Hematopoietic multipotent progenitor cell treated with erythropoietin and hydrocortisone succinate and interleukin-3 and kit ligand, for 17 days (in vitro differentiated cells): ENCODE measurements at regions not wholly inside any gene's neighbourhood (a gene's known extent, or its start where the extent isn't known, plus 50 kb on each side); places are given as distances from the start of the nearest gene placed in this dataset.
"Not testable (repeated sequence)": the region's sequence is repeated elsewhere in the genome, so short reads cannot be mapped to it uniquely, and the experiment has no call there.

Experiments
- DNase-seq: peaks from one replicate; pipeline ENCODE4 v3.0.0-alpha.2; 2015; ENCODE audit warnings: low spot score

DNA sequence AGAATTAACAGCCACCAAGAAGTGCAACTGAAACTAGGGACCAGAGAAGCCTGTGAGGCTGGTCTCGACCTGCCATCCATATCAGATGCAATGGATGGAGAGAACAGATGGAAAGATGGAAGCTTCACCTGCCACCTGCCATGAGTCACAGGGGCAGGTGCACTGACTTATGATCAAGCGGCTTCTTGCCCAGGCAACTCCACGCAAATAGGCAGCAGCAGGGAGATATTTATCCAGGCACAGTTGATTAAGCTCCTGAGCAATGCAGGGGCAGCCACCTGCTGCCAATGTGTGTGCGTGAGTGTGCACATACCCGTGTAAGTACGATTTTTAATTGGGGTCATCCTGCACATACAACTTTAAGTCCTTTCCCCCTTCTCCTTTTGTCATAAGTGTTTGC, 174.2 kb downstream of the PTPRU start:
- DNase-seq = no peak

DNA sequence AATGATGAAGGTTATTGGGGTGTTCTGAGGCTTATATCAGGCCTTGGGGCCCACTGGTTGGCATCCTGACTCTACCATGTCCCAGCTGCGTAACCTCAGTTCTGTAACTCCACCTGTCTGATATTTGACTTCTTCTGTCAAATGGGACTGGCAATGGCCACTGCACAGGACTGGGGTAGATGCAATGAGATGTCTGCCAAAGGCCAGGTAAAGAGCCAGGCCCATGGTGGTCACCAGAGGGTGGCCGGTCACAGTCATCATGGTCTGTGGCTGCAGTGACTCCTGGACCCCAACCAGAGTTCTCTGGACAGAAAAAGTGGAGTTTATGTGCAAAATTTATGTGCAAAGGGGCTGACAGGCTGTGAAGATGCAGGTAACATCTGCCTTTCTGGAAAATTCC, 173.3 kb downstream of the PTPRU start:
- no peak for DNase-seq

DNA sequence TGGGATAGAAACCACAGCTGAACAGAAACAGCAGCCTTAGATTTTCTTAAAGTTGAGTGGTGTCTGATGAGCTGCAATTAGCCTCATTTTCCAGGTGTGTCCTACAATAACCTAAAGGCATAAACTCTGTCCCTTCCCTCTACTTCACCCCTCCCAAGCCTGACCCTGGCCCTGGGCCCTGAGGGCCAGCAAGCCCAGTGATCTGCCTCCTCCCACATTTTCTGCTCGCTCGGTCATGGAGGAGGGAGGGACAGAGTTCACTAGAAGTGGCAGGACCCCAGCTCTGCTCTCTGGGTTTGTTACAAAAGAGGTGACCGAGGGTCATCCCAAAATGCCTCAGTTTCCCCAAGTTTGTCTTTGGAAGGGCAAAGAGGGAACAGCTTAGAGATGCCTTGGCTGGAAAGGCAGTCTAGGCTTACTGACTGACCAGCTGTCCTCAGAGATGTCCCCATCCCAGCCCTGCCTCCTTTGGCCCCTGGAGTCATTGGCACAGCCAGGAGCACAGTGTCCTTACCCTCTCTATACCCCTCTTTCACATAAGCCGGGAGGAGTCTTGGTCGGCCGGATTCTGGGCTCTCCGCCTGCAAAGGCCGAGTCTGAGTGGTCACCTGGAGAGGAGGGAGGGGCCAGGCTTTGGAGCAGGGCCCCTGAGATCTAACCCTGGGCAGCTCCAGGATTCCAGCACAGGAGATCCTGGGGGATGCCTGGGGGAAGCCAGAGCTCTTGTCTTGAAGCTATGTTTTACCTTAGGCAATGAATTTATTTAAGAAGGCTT, 172.7 kb downstream of the PTPRU start:
- no peak for DNase-seq

DNA sequence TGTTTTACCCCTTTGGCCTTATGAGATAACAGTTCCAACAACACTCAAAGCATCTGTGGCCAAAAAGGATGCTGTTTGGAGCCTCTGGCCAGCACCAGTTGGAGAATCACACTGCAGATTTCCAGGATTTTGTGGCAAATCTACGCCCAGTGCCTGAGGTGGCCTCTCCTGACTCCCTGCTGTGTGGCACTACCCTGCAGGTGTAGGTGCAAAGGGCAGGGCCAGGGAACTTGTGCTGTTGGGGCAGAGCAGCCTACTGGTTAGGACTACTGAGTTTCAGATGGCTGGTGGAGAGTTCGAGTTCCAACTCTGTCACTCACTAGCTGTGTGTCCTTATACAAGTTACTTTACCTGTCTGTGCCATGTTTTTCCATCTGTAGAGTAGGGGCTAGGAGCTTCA, 170.5 kb downstream of the PTPRU start:
- no peak for DNase-seq

DNA sequence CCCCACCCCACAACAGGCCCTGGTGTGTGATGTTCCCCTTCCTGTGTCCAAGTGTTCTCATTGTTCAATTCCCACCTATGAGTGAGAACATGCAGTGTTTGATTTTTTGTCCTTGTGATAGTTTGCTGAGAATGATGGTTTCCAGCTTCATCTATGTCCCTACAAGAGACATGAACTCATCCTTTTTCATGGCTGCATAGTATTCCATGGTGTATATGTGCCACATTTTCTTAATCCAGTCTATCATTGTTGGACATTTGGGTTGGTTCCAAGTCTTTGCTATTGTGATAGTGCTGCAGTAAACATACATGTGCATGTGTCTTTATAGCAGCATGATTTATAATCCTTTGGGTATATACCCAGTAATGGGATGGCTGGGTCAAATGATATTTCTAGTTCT, 163.9 kb downstream of the PTPRU start:
- not testable (repeated sequence) for DNase-seq

DNA sequence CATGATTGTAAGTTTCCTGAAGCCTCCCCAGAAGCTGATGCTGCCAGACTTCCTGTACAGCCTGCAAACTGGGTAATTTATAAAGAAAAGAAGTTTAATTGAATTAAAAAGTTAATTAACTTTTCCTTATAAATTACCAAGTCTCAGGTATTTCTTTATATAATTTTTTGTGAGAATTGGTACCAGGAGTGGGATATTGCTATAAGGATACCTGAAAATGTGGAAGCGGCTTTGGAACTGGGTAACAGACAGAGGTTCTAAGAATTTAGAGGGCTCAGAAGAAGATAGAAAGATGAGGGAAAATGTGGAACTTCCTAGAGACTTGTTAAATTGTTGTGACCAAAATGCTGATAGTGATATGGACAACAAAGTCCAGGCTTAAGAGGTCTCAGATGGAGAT, 163.1 kb downstream of the PTPRU start:
- DNase-seq = no peak

DNA sequence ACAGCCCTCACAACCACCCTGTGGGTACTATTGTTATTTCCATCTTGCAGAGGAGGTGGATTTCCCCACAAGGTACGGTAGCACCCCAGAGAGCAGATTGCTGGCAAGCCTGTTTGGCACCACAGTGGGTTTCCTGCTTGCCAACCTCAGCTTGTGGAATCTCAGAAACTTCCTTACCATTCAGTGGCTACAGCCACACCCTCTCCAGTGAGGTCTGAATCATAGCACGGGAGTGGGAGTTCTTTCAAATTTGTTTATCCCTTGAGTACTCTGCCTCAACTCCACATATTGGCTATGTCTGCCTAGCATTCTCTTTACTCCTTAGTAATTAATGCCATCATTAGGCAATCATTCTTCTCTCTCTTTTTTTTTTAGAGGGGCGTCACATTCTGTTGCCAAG, 162.1 kb downstream of the PTPRU start:
- no peak for DNase-seq

DNA sequence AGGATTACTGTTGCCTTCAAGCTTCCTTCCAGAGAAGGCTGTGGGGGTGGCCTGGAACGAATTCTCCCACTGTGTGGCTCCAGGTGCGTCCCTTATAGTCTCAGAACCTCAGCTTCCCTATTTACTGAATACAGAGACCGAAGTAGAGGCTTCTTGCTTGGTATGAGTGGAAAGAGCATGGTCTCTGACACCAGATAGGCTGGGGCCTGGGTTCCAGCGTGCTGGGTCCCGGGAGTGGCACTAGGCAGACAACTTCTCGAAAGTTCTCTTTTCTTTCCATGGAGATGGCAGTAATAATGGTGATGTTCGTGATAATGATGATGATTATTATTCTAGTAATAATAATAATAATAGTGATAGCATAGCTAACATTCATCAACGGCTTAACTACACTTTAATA, 161.7 kb downstream of the PTPRU start:
- DNase-seq = no peak

DNA sequence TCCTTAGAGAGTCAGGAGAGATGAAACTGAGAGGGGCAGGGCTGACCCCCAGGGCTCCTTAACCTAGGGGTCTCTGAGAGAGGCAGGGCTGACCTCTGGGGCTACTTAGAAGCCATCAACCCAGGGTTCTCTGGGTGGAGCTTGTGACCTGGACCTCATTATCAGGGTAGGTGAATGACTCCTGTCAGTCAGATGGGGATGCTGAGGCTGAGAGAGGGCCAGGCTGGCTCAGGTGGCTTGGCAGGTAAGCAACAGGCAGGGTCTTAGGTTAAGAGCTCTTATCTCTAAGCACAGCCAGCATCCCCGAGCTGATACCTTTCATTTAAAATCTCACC, 160.9 kb downstream of the PTPRU start:
- DNase-seq = no peak

DNA sequence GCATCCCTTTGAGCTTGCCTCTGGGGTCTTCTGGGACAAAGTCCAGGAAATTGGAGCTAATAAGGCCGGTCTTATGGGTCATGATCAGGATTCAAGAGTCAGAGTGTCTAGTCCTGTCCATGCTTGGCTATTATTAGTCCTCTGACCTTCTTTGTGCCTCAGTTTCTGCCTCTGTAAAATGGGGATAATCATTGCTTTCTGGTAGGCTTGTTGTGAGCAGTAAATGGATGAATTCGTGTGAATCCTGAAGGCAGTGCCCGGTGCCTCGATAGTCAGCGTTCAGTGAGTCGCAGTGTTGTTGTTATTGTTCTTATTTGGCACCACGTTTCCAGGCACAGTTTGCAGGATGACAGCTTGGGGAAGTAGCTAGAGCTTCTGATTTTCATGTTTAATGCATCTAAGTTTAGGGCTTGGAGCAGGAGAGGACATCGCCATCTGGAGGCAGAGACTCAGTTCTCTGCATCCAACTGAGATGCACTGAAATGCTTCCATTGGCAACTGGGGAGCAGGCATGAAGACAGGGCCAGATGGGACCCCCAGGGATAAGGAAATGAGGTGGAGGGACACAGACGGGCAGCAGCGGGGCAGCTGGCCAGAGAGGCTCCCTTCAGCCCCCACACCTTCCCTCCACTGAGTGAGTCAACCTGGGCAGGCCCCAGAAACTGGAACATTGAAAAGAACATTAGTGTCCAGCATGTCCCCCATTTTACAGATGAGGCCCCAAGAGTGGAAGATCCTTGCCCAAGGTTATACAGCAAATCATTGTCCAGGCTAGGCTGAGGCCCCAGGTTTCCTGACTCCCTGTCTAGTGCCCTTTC, 160.3 kb downstream of the PTPRU start:
- no peak for DNase-seq

DNA sequence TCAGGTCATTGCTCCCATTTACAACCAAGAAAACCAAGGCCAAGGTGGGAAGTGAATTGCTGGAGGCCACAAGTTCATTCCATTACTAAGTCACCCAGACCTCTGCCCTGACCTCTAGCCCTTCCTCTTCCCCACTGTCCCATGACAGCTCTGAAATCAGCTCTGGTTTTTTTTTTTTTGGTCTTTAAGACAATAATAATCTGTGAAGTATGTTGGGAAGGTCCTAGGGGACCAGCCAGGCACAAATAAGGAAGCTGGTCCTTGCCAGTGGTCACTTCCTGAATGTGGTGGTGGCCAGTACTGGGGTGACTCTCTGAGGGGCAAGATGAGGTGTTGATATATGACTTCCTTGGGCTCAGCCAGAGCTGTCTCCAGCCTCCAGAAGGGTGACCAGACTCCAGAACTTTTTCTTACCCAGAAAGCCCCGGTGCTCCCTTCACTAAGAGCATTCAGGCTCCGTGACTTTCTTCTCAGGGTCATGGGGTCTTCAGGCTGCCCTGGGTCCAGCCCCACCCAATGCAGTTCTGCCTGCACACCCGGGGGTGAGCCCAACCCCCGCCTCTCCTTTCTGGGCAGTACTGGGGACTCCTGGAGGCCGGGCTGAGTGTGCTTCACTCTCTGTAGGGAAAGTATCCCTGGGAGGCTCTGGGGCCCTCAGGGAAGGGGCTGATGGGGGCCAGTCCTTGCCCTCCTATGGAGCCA, 159.6 kb downstream of the PTPRU start:
- DNase-seq = no peak

DNA sequence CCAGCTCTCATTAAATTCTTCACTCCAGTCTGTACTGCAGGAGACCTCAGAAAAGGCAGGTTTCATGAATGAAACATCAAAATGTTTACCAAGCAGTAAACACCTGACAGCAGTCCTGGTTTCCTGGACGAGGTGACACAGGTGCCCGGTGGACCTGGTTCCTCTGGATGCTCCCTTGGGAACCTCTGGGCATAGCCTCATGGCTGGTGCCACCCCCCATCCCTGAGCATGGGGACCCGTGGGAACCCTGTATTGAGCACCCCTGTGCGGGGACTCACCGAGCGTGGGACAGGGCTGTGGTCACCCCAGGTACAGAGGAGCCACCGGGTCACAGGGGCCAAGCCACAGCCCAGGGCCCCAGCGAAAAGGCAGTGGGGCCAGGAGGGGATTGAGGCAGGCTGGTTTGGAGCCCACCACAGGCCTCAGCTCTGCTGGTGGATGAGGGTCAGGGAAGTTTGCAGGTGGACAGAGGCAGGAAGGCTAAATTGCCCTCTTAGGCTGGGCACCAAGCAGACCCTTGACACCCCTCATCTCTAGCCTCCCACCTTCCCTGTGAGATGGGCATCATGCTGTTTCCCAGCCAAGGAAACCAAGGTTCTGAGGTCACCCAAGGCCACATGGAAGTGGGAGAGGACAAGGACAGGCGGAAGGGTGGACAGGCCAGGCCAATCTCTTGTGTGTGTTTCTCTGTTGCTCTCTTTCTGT, 158.4 kb downstream of the PTPRU start:
- no peak for DNase-seq

DNA sequence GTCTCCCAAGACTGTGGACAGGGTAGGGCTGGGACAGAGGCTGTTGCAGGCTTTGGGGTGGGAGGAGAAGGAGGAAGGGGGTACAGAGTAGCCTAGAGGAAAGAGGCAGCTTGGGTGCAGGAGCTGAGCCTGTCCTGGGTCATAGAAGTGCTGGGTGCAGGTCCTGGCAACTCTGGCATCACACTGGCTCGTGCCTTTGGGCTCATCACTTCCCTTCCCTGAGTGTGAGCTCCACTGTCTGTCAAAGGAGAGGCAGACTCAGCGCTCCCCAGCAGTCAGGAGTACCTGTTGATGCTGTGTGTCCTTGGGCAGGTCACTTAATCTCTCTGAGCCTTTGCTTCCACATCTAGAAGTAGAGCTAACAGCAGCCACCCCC, 157.1 kb downstream of the PTPRU start:
- DNase-seq = no peak

DNA sequence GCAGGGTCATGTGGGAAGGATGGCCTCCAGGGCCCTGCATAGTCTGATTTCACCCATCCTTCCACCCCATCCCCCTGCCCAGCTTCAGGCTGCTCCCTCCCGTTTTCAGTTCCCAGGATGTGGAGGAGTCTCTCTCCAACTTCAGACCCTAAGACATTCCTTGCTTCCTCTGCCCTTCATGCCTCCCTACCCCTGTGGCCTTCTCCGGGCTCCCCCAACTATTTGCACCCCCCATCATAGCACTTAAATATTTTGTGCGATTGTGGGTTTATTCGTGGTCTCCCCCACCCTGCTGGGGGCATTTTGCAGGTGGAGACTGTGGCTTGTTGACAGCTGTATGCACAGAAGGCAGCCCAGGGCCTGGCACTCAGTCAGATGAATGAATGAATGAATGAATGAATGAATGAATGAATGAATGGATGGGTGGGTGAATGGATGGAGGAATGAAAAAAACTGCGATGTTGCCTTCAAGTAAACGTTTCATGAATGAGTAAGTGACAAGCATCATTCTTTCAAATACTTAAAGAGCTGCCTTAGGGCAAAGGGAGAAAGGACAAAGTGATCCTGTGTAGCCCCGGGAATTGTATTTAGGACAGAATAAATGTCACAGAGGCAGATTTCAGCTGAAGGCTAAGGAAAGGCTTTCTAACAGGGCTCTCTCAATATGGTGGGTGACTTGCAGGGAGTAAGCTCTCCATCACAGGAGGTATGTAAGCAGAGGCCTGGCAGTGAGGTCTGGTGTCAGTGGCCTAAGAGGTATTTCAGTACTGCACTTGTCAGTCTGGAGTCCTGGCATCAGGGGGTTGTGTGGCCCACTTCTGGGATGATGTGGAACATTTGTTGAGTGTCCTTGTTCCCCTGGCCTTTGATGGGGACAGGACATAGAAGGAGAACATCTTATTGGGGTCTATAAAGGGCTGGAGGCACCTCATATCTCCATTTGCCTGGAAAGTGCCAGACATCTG, 156.4 kb downstream of the PTPRU start:
- DNase-seq = no peak

DNA sequence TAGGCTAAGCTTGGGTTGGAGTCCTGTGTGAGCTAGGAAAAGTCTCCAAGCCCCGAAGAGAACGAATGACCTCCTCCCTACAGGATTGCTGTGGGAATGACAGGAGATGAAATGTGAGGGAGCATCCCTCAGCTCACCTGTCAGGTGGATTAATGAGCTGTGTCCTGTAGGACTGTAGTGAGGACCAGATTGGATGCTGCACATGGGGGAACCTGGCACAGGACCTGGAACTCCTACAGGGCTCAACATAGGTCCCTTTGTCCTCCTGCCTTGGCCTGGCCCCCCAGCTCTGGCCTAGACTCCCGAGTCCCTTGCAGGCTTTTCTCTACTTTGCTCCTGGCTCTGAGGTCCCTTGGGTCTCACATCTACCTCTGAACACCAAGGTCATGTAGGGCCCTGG, 155.7 kb downstream of the PTPRU start:
- DNase-seq = no peak

DNA sequence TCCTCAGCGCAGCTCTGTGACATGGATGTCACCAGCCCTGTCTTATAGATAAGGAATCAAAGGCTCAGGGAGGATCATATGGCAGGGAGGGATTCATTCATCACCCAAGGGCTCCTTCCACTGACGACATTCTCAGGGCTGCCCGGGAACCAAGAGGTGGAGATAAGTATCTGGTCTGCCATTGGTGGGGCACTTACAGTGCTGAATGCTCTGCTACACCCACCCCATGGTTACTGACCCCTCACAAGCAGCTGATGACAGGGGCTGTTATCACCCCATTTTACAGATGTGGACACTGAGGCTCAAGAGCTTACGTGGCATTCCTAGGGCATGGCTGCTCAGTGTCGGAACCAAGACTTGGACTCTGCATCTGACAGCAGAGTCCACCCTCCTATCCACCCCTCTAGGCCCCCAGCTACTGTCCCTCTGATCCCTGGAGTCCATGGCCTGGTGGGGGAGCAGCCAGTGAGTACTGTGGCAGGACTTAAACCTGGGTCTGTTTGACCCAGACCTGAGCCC, 155.1 kb downstream of the PTPRU start:
- no peak for DNase-seq

DNA sequence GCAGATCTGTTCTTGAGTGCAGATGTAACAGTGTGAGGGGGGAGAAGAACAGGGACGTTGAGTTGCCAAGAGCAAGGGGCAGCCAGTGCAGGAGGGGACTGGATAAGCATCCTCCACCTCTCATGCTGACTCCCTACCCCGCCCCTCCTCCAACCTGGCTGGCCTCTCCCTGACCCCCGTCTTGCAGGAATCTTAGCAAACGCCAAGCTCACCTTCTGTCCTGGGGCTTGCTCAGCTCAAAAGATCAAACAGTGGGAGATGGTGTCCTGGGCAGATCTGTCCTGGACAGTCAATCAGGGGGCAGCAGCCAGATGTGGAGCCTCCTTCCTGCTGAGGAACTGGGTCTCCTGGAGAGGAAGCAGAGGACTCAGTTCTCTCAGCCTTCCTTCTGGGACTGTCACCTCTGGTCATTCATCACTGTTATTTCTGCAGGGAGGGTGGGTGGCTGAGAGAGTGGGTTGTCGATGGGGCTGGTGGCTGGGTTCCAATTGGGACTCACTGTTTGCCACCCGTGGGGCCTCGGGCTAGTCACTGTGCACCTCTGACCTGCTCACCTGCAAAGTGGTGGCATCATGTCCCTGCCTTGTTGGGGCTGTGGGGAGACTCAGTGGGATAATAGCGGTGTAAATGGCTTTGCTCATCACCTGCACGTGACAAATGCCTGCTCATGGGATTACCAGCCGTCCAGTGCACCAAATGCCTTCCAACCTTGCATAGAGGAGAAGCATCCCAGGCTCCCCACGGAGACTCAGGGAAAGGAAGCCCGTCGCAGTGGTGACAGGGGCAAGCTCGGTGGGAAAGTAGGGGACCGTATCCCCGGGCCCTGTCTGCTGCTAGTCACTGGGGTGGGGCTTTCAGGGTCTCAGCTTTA, 154.4 kb downstream of the PTPRU start:
- no peak for DNase-seq

DNA sequence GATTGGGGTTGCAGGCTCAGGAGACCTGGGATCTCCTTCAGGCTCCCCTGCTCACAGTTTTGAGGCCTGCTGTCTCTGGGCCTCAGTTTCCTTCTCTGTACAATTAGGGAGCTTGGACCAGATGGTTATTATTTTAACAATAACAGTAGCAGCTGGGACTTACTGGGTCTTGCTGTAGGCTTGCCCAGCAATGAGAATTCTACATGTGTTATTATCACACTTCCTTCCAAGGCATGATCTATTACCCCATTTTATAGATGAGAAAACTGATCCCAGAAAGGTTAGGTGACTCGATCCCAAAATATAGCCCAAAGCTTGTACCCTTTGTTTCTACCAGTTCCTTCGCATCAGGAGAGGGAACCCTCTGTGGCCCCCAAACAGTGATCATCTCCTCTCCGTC, 153.8 kb downstream of the PTPRU start:
- no peak for DNase-seq

DNA sequence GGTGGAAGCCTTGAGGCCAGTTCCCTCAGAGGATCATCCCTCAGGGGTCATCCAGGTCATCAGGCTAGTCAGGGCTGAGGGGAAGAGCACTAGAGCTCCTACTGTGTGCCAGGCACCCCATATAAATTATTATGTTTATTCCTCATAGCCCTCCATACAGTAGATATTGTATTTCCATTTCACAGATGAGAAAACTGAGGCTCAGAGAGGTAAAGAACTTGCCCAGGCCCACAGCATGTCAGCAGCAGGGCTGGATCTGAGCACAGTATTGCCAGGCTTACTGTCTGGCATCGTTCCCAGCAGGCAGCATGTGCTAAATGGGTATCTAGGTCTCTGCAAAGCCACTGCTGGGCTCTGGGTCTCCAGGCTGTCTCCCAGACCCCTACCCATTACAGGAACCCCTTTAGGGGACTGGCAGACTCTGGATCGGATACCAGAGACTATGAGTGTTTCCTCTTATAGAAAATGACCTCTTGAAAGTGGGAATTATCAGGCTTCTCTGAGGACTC, 153.3 kb downstream of the PTPRU start:
- DNase-seq = no peak

DNA sequence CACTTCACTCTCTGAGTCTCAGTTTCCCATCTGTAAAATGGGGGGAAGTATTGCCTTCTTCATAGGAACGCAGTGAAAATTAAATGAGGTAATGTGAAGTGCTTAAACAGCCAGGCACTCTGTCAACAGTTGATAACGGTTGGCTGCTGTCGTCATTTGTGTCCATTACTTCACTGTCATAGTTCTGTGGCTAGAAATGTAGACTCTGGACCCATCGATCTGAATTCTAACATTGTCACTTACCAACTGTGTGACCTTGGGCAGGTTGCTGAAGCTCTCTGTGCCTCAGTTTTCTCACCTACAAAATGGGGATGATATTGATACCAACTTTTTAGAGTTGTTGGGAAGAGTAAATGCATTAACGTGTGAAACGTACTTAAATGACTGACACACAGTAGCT, 152.6 kb downstream of the PTPRU start:
- DNase-seq = no peak
